Vagina (tissue), 2 donors: ENCODE measurements at regions not wholly inside any gene's neighbourhood (a gene's known extent, or its start where the extent isn't known, plus 50 kb on each side); places are given as distances from the start of the nearest gene placed in this dataset.
A peak's percentile ranks its signal among the peaks of the same experiment; 100 is the strongest.

Experiments used
- DNase-seq, 2 donors: peaks; one replicate each; pipeline ENCODE4 v3.0.0-alpha.2; 2017; ENCODE audit errors: extremely low spot score in 2 of 2
- H3K27ac ChIP-seq: fragments of 200-600 bp; sonication (generic); one replicate; pipeline ENCODE4 v1.5.1; 2019
- H3K27me3 ChIP-seq: fragments of 200-600 bp; sonication (generic); one replicate; pipeline ENCODE4 v1.5.1; 2019
- H3K36me3 ChIP-seq, 2 donors: fragments of 200-600 bp; sonication (generic); one replicate each; pipeline ENCODE4 v1.5.1; 2017 to 2019
- H3K4me1 ChIP-seq: fragments of 200-600 bp; sonication (generic); one replicate; pipeline ENCODE4 v1.5.1; 2019
- H3K4me3 ChIP-seq, 2 donors: fragments of 200-600 bp; sonication (generic); 1 replicate in 1 of 2; 2 replicates in 1 of 2; pipeline ENCODE4 v1.5.1; 2016 to 2019
- H3K9me3 ChIP-seq: fragments of 200-600 bp; sonication (generic); one replicate; pipeline ENCODE4 v1.5.1; 2019
- CTCF ChIP-seq, 3 experiments: fragments of 450-650 bp in 2 of 3; fragments of 200-600 bp in 1 of 3; sonication (generic) in 1 of 3; IDR thresholded peaks; one replicate each; pipeline ENCODE4 v1.5.1; 2017 to 2019; ENCODE audit warnings: antibody characterized with exemption in 3 of 3, mild to moderate bottlenecking in 2 of 3, moderate library complexity in 2 of 3
- POLR2A ChIP-seq, 2 donors: fragments of 450-650 bp; IDR thresholded peaks; one replicate each; pipeline ENCODE4 v1.6.1; 2017; ENCODE audit warnings: antibody characterized with exemption in 2 of 2, mild to moderate bottlenecking in 2 of 2, moderate library complexity in 2 of 2
- POLR2AphosphoS5 ChIP-seq, 2 donors: sonication (generic); formaldehyde crosslinking; IDR thresholded peaks; one replicate each; pipeline ENCODE4 v1.9.0; 2017; ENCODE audit warnings: antibody characterized with exemption in 2 of 2, mild to moderate bottlenecking in 2 of 2, low read depth in 1 of 2; ENCODE audit not compliant: insufficient read depth in 1 of 2
- intact Hi-C: fragments of 100-400 bp; cut with DNase I; formaldehyde crosslinking; loops from one replicate; pipeline ENCODE4 v1.15.1; 2023

GRCh38 chr2:133624551-133624950, 56.3 kb upstream of the NCKAP5 start:
- no peak overlapping the region for H3K4me3 ChIP-seq
- H3K36me3 ChIP-seq: no peaks in the 10 kb centered on the region
- no peak overlapping the region for H3K27ac ChIP-seq
- intact Hi-C loops: no loop called here
- no peak for DNase-seq
- TF ChIP-seq CTCF (IDR thresholded peaks at IDR 0.05) (no peak), POLR2A (IDR thresholded peaks at IDR 0.05) (no peak), POLR2AphosphoS5 (IDR thresholded peaks at IDR 0.05; ENCODE audit: insufficient read depth in 1 of 2, low read depth in 1 of 2) (no peak)
- no peaks in the 10 kb centered on the region for H3K27me3 ChIP-seq
- H3K9me3 ChIP-seq: no peaks in the 10 kb centered on the region
- H3K4me1 ChIP-seq: no peaks in the 10 kb centered on the region

- H3K27ac ChIP-seq: no peak overlapping the region
- H3K4me1 ChIP-seq: no peaks in the 10 kb centered on the region
- H3K9me3 ChIP-seq: no peaks in the 10 kb centered on the region
- DNase-seq: no peak
- intact Hi-C loops: no loop called here
- TF ChIP-seq CTCF (IDR thresholded peaks at IDR 0.05) (no peak), POLR2A (IDR thresholded peaks at IDR 0.05) (no peak), POLR2AphosphoS5 (IDR thresholded peaks at IDR 0.05; ENCODE audit: insufficient read depth in 1 of 2, low read depth in 1 of 2) (no peak)
- no peak overlapping the region for H3K4me3 ChIP-seq
- no peaks in the 10 kb centered on the region for H3K27me3 ChIP-seq
- H3K36me3 ChIP-seq: no peaks in the 10 kb centered on the region
These were observed 59.5 kb upstream of the NCKAP5 start for GRCh38 chr2:133627741-133628140.

- H3K27ac ChIP-seq: no peak overlapping the region
- TF ChIP-seq POLR2AphosphoS5 (IDR thresholded peaks at IDR 0.05; ENCODE audit: insufficient read depth in 1 of 2, low read depth in 1 of 2): no peak
- no peak for TF ChIP-seq CTCF (IDR thresholded peaks at IDR 0.05)
- TF ChIP-seq POLR2A (IDR thresholded peaks at IDR 0.05): no peak
- intact Hi-C loops: no loop called here
- no peaks in the 10 kb centered on the region for H3K36me3 ChIP-seq
- peaks cover 12% of the 10 kb centered on the region for H3K4me1 ChIP-seq
- H3K27me3 ChIP-seq: no peaks in the 10 kb centered on the region
- H3K4me3 ChIP-seq: no peak overlapping the region
- no peaks in the 10 kb centered on the region for H3K9me3 ChIP-seq
- DNase-seq: no peak
These were observed 65.0 kb upstream of the NCKAP5 start for GRCh38 chr2:133633309-133633708.

- peak overlapping the region in 1 of 2 donors; percentile 21 for H3K4me3 ChIP-seq
- H3K4me1 ChIP-seq: peaks cover 12% of the 10 kb centered on the region
- intact Hi-C loops: no loop called here
- H3K27ac ChIP-seq: no peak overlapping the region
- no peaks in the 10 kb centered on the region for H3K36me3 ChIP-seq
- no peaks in the 10 kb centered on the region for H3K27me3 ChIP-seq
- no peaks in the 10 kb centered on the region for H3K9me3 ChIP-seq
- TF ChIP-seq CTCF (IDR thresholded peaks at IDR 0.05) (no peak), POLR2AphosphoS5 (IDR thresholded peaks at IDR 0.05; ENCODE audit: insufficient read depth in 1 of 2, low read depth in 1 of 2) (no peak), POLR2A (IDR thresholded peaks at IDR 0.05) (no peak)
- no peak for DNase-seq
These were observed 65.7 kb upstream of the NCKAP5 start for GRCh38 chr2:133633881-133634409.

GRCh38 chr2:133635131-133635530, 66.9 kb upstream of the NCKAP5 start:
- H3K27ac ChIP-seq: no peak overlapping the region
- intact Hi-C loops: no loop called here

More at GRCh38 chr2:133635131-133635530, 66.9 kb upstream of the NCKAP5 start:
- H3K4me1 ChIP-seq: peaks cover 12% of the 10 kb centered on the region
- no peak for TF ChIP-seq CTCF (IDR thresholded peaks at IDR 0.05)
- H3K4me3 ChIP-seq: no peak overlapping the region
- H3K36me3 ChIP-seq: no peaks in the 10 kb centered on the region
- H3K27me3 ChIP-seq: no peaks in the 10 kb centered on the region
- no peaks in the 10 kb centered on the region for H3K9me3 ChIP-seq
- no peak for DNase-seq
